Kidney (tissue), 13 donors: ENCODE measurements at regions not wholly inside any gene's neighbourhood (a gene's known extent, or its start where the extent isn't known, plus 50 kb on each side); places are given as distances from the start of the nearest gene placed in this dataset.

Source experiments
- DNase-seq, 5 donors: peaks; one replicate each; pipeline ENCODE4 v3.0.0-alpha.2; 2013 to 2020
- FAIRE-seq: peaks from 2 replicates; lab custom pipeline; 2012; peaks lifted over from hg19 to GRCh38; lab: Jason Lieb, UNC
- H3K27ac ChIP-seq, 2 donors: one replicate each; pipeline ENCODE4 v1.7.0; 2013; ENCODE audit warnings: low read depth in 2 of 2, low read length in 2 of 2, inconsistent platforms in 1 of 2
- H3K27me3 ChIP-seq: one replicate; pipeline ENCODE4 v1.7.1; 2013; ENCODE audit warnings: low read length, inconsistent platforms; ENCODE audit not compliant: control insufficient read depth, insufficient read depth
- H3K36me3 ChIP-seq, 3 donors: one replicate each; pipeline versions ENCODE4 v1.7.0 to v1.7.1; 2013; ENCODE audit warnings: low read length in 3 of 3, control low read depth in 1 of 3, inconsistent platforms in 1 of 3; ENCODE audit not compliant: insufficient read depth in 3 of 3, control insufficient read depth in 2 of 3
- H3K4me1 ChIP-seq, 3 donors: one replicate each; pipeline versions ENCODE4 v1.7.0 to v1.7.1; 2013; ENCODE audit warnings: low read length in 3 of 3, inconsistent platforms in 1 of 3, low read depth in 1 of 3; ENCODE audit not compliant: control insufficient read depth in 2 of 3, insufficient read depth in 2 of 3
- H3K4me3 ChIP-seq, 3 donors: one replicate each; pipeline versions ENCODE4 v1.7.0 to v1.8.1; 2013; ENCODE audit warnings: low read length in 3 of 3, control low read depth in 1 of 3, inconsistent platforms in 1 of 3
- H3K9ac ChIP-seq, 3 donors: one replicate each; pipeline versions ENCODE4 v1.7.0 to v1.7.1; 2013; ENCODE audit warnings: low read length in 3 of 3, control low read depth in 1 of 3, inconsistent platforms in 1 of 3
- H3K9me3 ChIP-seq, 3 donors: one replicate each; pipeline versions ENCODE4 v1.7.0 to v1.7.1; 2013; ENCODE audit warnings: low read length in 3 of 3, control low read depth in 1 of 3, inconsistent platforms in 1 of 3; ENCODE audit not compliant: control insufficient read depth in 2 of 3, insufficient read depth in 1 of 3
- intact Hi-C: fragments of 100-400 bp; cut with DNase I; formaldehyde crosslinking; loops from one replicate; pipeline ENCODE4 v1.11.1; 2022
- TF ChIP-seq, protein P1 (sequence below): IDR thresholded peaks from 3 replicates; pipeline ENCODE4 v1.5.1; 2012; ENCODE audit warnings: mild to moderate bottlenecking, moderate library complexity, borderline replicate concordance; ENCODE audit not compliant: insufficient read depth; ENCODE audit errors: extremely low read depth
- donor health status: control.
- donor health status: control.
- donor health status: control.
- donor health status: control.
- donor health status: control.
- donor health status: DM: yes; HTN: yes; CAD: no.
- donor health status: Normal renal cell carcinoma (clear cell type).

DNA sequence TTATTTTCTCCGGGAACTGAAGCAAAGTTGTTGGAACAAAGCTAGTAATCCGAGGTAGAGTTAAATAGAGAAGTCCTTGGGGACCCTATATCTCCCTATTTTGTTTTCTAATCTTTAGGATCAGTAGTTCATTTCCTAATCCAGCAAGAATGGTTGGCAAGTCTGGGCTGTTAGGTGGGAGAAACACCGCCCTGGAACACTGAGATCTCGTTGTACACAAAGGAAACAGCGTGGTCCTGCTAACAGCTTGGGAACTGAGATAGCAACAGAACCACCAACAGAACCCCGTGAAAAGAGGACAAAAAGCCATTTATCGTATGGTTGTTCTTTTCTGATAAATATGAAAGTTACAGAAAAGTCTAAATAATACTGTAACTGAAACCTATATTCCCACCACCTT is 121.9 kb upstream of the CDC42BPA start:
- no peaks in the 10 kb centered on the region for H3K27me3 ChIP-seq
- no peak overlapping the region for H3K9ac ChIP-seq
- intact Hi-C loops, result no loop called here
- TF ChIP-seq, protein P1, sequence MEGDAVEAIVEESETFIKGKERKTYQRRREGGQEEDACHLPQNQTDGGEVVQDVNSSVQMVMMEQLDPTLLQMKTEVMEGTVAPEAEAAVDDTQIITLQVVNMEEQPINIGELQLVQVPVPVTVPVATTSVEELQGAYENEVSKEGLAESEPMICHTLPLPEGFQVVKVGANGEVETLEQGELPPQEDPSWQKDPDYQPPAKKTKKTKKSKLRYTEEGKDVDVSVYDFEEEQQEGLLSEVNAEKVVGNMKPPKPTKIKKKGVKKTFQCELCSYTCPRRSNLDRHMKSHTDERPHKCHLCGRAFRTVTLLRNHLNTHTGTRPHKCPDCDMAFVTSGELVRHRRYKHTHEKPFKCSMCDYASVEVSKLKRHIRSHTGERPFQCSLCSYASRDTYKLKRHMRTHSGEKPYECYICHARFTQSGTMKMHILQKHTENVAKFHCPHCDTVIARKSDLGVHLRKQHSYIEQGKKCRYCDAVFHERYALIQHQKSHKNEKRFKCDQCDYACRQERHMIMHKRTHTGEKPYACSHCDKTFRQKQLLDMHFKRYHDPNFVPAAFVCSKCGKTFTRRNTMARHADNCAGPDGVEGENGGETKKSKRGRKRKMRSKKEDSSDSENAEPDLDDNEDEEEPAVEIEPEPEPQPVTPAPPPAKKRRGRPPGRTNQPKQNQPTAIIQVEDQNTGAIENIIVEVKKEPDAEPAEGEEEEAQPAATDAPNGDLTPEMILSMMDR, result no peak
- H3K4me1 ChIP-seq, result no peaks in the 10 kb centered on the region
- FAIRE-seq (no peak), DNase-seq (no peak)
- H3K27ac ChIP-seq, result no peak overlapping the region
- H3K4me3 ChIP-seq, result no peak overlapping the region
- no peaks in the 10 kb centered on the region for H3K36me3 ChIP-seq
- H3K9me3 ChIP-seq, result no peaks in the 10 kb centered on the region

GRCh38 chr1:227437495-227438008 is 119.3 kb upstream of the CDC42BPA start:
- DNase-seq (peak in 2 of 5 donors; percentile 69 to 83), FAIRE-seq (peak; percentile 46)
- H3K27me3 ChIP-seq, result no peaks in the 10 kb centered on the region
- H3K36me3 ChIP-seq, result no peaks in the 10 kb centered on the region
- H3K4me1 ChIP-seq, result no peaks in the 10 kb centered on the region
- intact Hi-C loops, result no loop called here
- peak overlapping the region; percentile 62 to 89 (median 79) for H3K4me3 ChIP-seq
- peak overlapping the region; percentile 48 to 67 (median 65) for H3K9ac ChIP-seq
- TF ChIP-seq, protein P1, result peak; percentile 49
- no peaks in the 10 kb centered on the region for H3K9me3 ChIP-seq
- H3K27ac ChIP-seq, result no peak overlapping the region

DNA sequence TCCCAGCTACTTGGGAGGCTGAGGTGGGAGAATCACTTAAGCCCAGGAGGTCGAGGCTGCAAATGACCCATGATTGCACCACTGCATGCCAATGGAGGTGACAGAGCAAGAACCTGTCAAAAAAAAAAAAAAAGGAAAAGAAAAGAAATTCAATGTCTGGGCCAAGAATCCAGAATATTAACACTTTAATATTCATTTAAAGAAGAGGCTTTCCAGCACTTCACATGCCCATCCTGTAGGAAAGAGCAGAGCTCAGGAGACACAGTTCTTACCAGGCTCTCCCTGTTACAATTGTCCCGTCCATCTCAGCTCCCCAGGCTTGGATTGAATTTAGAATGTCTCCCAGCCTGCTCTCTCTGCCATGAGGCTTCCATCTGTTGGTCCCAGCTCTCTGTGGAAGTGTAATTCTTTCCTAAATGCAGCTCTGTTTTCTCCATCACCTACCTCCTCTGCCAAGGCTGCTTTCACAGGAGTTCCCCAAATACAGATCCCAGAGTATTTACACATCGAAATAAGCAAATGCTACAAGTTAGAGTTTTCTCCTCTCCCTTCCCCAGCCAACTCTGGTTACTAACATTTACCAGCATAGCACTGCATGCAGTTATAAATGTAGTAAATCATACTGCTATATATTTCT is 116.6 kb upstream of the CDC42BPA start:
- no peaks in the 10 kb centered on the region for H3K27me3 ChIP-seq
- no peaks in the 10 kb centered on the region for H3K36me3 ChIP-seq
- peaks cover 0 to 3% (median 2%) of the 10 kb centered on the region in 3 donors for H3K4me1 ChIP-seq
- H3K4me3 ChIP-seq, result no peak overlapping the region
- H3K27ac ChIP-seq, result no peak overlapping the region
- FAIRE-seq, result no peak
- H3K9ac ChIP-seq, result no peak overlapping the region
- no peak for DNase-seq
- intact Hi-C loops, result no loop called here
- TF ChIP-seq, protein P1, result no peak
- H3K9me3 ChIP-seq, result no peaks in the 10 kb centered on the region
